Nephron (organoid): ENCODE measurements at regions not wholly inside any gene's neighbourhood (a gene's known extent, or its start where the extent isn't known, plus 50 kb on each side); places are given as distances from the start of the nearest gene placed in this dataset.

Experiments
- H3K27ac Mint-ChIP-seq, 3 experiments: 2 replicates each; pipeline ENCODE4 v1.8.0; 2020; ENCODE audit warnings: mixed read lengths in 3 of 3, mild to moderate bottlenecking in 2 of 3, moderate library complexity in 1 of 3
- H3K27me3 Mint-ChIP-seq: 2 replicates; pipeline ENCODE4 v1.8.0; 2021; ENCODE audit warnings: low read depth, mild to moderate bottlenecking, moderate library complexity, mixed read lengths
- H3K36me3 Mint-ChIP-seq: 2 replicates; pipeline ENCODE4 v1.8.0; 2020; ENCODE audit warnings: low read depth, mixed read lengths
- H3K4me1 Mint-ChIP-seq: 2 replicates; pipeline ENCODE4 v1.8.0; 2020; ENCODE audit warnings: mixed read lengths
- H3K4me3 Mint-ChIP-seq, 3 experiments: 2 replicates each; pipeline ENCODE4 v1.8.0; 2020; ENCODE audit warnings: mild to moderate bottlenecking in 3 of 3, mixed read lengths in 3 of 3, moderate library complexity in 2 of 3
- H3K9me3 Mint-ChIP-seq: 2 replicates; pipeline ENCODE4 v1.8.0; 2020; ENCODE audit warnings: mixed read lengths
- CTCF ChIP-seq, 3 experiments: fragments of 200-600 bp; sonication (generic); IDR thresholded peaks; one replicate each; pipeline ENCODE4 v1.5.0; 2021; ENCODE audit warnings: antibody characterized with exemption in 3 of 3; ENCODE audit not compliant: unreplicated experiment in 3 of 3

GRCh38 chr10:6349846-6350535, 147.3 kb downstream of the PFKFB3 start:
- Mint-ChIP-seq H3K9me3 (peaks cover 11% of the 10 kb centered on the region), H3K36me3 (peaks cover 6% of the 10 kb centered on the region), H3K4me3 (no peak overlapping the region), H3K27ac (no peak overlapping the region), H3K4me1 (peaks cover 10% of the 10 kb centered on the region), H3K27me3 (peaks cover 4% of the 10 kb centered on the region)
- no peak for TF ChIP-seq CTCF (IDR thresholded peaks at IDR 0.05; ENCODE audit: unreplicated experiment in 3 of 3)

- peaks cover 10% of the 10 kb centered on the region for H3K36me3 Mint-ChIP-seq
- H3K9me3 Mint-ChIP-seq: peaks cover 12% of the 10 kb centered on the region
- no peak overlapping the region for H3K27ac Mint-ChIP-seq
- peaks cover 4% of the 10 kb centered on the region for H3K27me3 Mint-ChIP-seq
- no peak overlapping the region for H3K4me3 Mint-ChIP-seq
- TF ChIP-seq CTCF (IDR thresholded peaks at IDR 0.05; ENCODE audit: unreplicated experiment in 3 of 3): no peak
- peaks cover 10% of the 10 kb centered on the region for H3K4me1 Mint-ChIP-seq
These were observed 147.9 kb downstream of the PFKFB3 start for GRCh38 chr10:6350609-6351008.

- Mint-ChIP-seq H3K4me1 (peaks cover 10% of the 10 kb centered on the region), H3K4me3 (no peak overlapping the region)
These were observed 148.8 kb downstream of the PFKFB3 start for GRCh38 chr10:6351495-6351894.

GRCh38 chr10:6353526-6353925, 150.8 kb downstream of the PFKFB3 start:
- Mint-ChIP-seq H3K36me3 (peaks cover 18% of the 10 kb centered on the region), H3K27ac (peak overlapping the region; percentile 64 to 92 (median 73)), H3K4me1 (peaks cover under 1% of the 10 kb centered on the region), H3K9me3 (peaks cover 29% of the 10 kb centered on the region), H3K4me3 (no peak overlapping the region), H3K27me3 (peaks cover 4% of the 10 kb centered on the region)
- no peak for TF ChIP-seq CTCF (IDR thresholded peaks at IDR 0.05; ENCODE audit: unreplicated experiment in 3 of 3)

More at GRCh38 chr10:6351495-6351894, 148.8 kb downstream of the PFKFB3 start:
- Mint-ChIP-seq H3K36me3 (peaks cover 14% of the 10 kb centered on the region), H3K27me3 (peaks cover 4% of the 10 kb centered on the region), H3K9me3 (peaks cover 16% of the 10 kb centered on the region), H3K27ac (no peak overlapping the region)
- TF ChIP-seq CTCF (IDR thresholded peaks at IDR 0.05; ENCODE audit: unreplicated experiment in 3 of 3): no peak

GRCh38 chr10:6354168-6354772, 151.5 kb downstream of the PFKFB3 start:
- H3K9me3 Mint-ChIP-seq: peaks cover 35% of the 10 kb centered on the region
- peaks cover 23% of the 10 kb centered on the region for H3K36me3 Mint-ChIP-seq
- peaks cover 4% of the 10 kb centered on the region for H3K27me3 Mint-ChIP-seq

More at GRCh38 chr10:6354168-6354772, 151.5 kb downstream of the PFKFB3 start:
- Mint-ChIP-seq H3K27ac (peak overlapping the region; percentile 32 to 92 (median 45)), H3K4me3 (no peak overlapping the region), H3K4me1 (no peaks in the 10 kb centered on the region)
- no peak for TF ChIP-seq CTCF (IDR thresholded peaks at IDR 0.05; ENCODE audit: unreplicated experiment in 3 of 3)
